Amniotic stem cell (primary cell): ENCODE measurements at regions not wholly inside any gene's neighbourhood (a gene's known extent, or its start where the extent isn't known, plus 50 kb on each side); places are given as distances from the start of the nearest gene placed in this dataset.

Experiments
- DNase-seq: peaks from one replicate; lab custom pipeline; 2025; lab: John Stamatoyannopoulos, UW

- DNase-seq: peak; percentile 18
Measured at GRCh38 chr15:100818927-100819326, 60.7 kb upstream of the ALDH1A3 start.

GRCh38 chr15:100820528-100820927 is 59.1 kb upstream of the ALDH1A3 start:
- DNase-seq: no peak

GRCh38 chr15:100821327-100821726 is 58.3 kb upstream of the ALDH1A3 start:
- DNase-seq: no peak

GRCh38 chr15:100824211-100824610 is 55.4 kb upstream of the ALDH1A3 start:
- no peak for DNase-seq

GRCh38 chr15:100829457-100829856 is 50.2 kb upstream of the ALDH1A3 start:
- no peak for DNase-seq
